Endothelial cell of umbilical vein (primary cell): ENCODE measurements at regions not wholly inside any gene's neighbourhood (a gene's known extent, or its start where the extent isn't known, plus 50 kb on each side); places are given as distances from the start of the nearest gene placed in this dataset.

Source experiments
- BruUV-seq: library from RNA; stranded (reverse); fragments of 400-500 nt; replicated peaks from 2 replicates; lab custom pipeline; 2021; lab: Mats Ljungman, UMichigan
- CTCF ChIA-PET: fragments of 300-600, 350-600 bp; sonication (Branson Sonifier 250); formaldehyde crosslinking; loops from one replicate; lab custom pipeline; 2021; ENCODE audit warnings: antibody characterized with exemption, inconsistent platforms; lab: Charles Lee
- POLR2A ChIA-PET: fragments of 300-600, 350-600 bp; sonication (Branson Sonifier 250); formaldehyde crosslinking; loops from one replicate; lab custom pipeline; 2021; ENCODE audit warnings: antibody characterized with exemption, inconsistent platforms; lab: Charles Lee
- DNase-seq: peaks from one replicate; pipeline ENCODE4 v3.0.0-alpha.2; 2011; ENCODE audit warnings: low read depth, low spot score
- FAIRE-seq: peaks from 2 replicates; lab custom pipeline; 2011; peaks lifted over from hg19 to GRCh38; lab: Jason Lieb, UNC
- H2AFZ ChIP-seq: 2 replicates; pipeline ENCODE4 v1.6.0; 2012; ENCODE audit warnings: low read depth, low read length, control low read depth, inconsistent platforms
- H3K27ac ChIP-seq: 2 replicates; pipeline ENCODE4 v1.5.1; 2011; ENCODE audit warnings: low read depth, mild to moderate bottlenecking, control low read depth, low read length, moderate library complexity; ENCODE audit not compliant: insufficient read depth
- H3K27me3 ChIP-seq, 2 experiments: 2 replicates each; pipeline versions ENCODE4 v1.6.0 to v1.6.1; 2011; ENCODE audit warnings: low read length in 2 of 2, mixed read lengths in 1 of 2; ENCODE audit not compliant: control insufficient read depth in 2 of 2, insufficient read depth in 2 of 2
- H3K36me3 ChIP-seq, 2 experiments: 2 replicates in 1 of 2; 3 replicates in 1 of 2; pipeline ENCODE4 v1.5.1; 2011; ENCODE audit warnings: low read length in 2 of 2, mild to moderate bottlenecking in 1 of 2, moderate library complexity in 1 of 2; ENCODE audit not compliant: control insufficient read depth in 2 of 2, insufficient read depth in 2 of 2; ENCODE audit errors: extremely low read depth in 1 of 2
- H3K4me1 ChIP-seq: 3 replicates; pipeline ENCODE4 v1.5.1; 2011; ENCODE audit warnings: mild to moderate bottlenecking, low read length; ENCODE audit not compliant: control insufficient read depth, insufficient read depth; ENCODE audit errors: extremely low read depth
- H3K4me2 ChIP-seq: 2 replicates; pipeline ENCODE4 v1.6.1; 2011; ENCODE audit warnings: low read length, control low read depth, mixed read lengths; ENCODE audit not compliant: insufficient read depth
- H3K4me3 ChIP-seq, 3 experiments: fragments of 200-600 bp in 1 of 3; sonication (generic), shearing (Covaris generic) in 1 of 3; replicated peaks in 1 of 3; 2 replicates each; pipeline ENCODE4 v1.5.1; 2011 to 2016; ENCODE audit warnings: control low read depth in 3 of 3, low read length in 3 of 3, mild to moderate bottlenecking in 2 of 3, inconsistent platforms in 1 of 3, low read depth in 1 of 3, moderate library complexity in 1 of 3; ENCODE audit not compliant: insufficient read depth in 1 of 3
- H3K79me2 ChIP-seq: 2 replicates; pipeline ENCODE4 v1.6.0; 2012; ENCODE audit warnings: low read length, inconsistent platforms; ENCODE audit not compliant: control insufficient read depth, insufficient read depth
- H3K9ac ChIP-seq: replicated peaks from 2 replicates; pipeline ENCODE3; 2011; ENCODE audit warnings: low read length, control low read depth; ENCODE audit not compliant: insufficient read depth; ENCODE audit errors: extremely low read depth
- H3K9me1 ChIP-seq: replicated peaks from 3 replicates; pipeline ENCODE4 v1.6.0; 2011; ENCODE audit warnings: mild to moderate bottlenecking, low read length; ENCODE audit not compliant: control insufficient read depth, insufficient read depth; ENCODE audit errors: extremely low read depth
- H3K9me3 ChIP-seq: replicated peaks from 2 replicates; pipeline ENCODE4 v1.5.1; 2012; ENCODE audit warnings: low read length, inconsistent platforms; ENCODE audit not compliant: control insufficient read depth, insufficient read depth
- H4K20me1 ChIP-seq: replicated peaks from 2 replicates; pipeline ENCODE3; 2011; ENCODE audit warnings: mild to moderate bottlenecking, low read length; ENCODE audit not compliant: control insufficient read depth, insufficient read depth; ENCODE audit errors: extremely low read depth
- CTCF ChIP-seq, 2 donors: IDR thresholded peaks; 1 replicate in 1 of 2; 2 replicates in 1 of 2; pipeline ENCODE4 v1.5.1; 2011; ENCODE audit warnings: low read length in 2 of 2, mild to moderate bottlenecking in 2 of 2, moderate library complexity in 2 of 2, control low read depth in 1 of 2, inconsistent platforms in 1 of 2, low read depth in 1 of 2; ENCODE audit not compliant: insufficient read depth in 1 of 2; ENCODE audit errors: extremely low read depth in 1 of 2
- EZH2 ChIP-seq: IDR thresholded peaks from 2 replicates; pipeline ENCODE4 v1.6.1; 2012; ENCODE audit warnings: borderline replicate concordance, low read depth, mild to moderate bottlenecking, moderate library complexity, low read length, inconsistent platforms; ENCODE audit not compliant: severe bottlenecking
- FOS ChIP-seq: IDR thresholded peaks from 2 replicates; pipeline ENCODE4 v1.6.1; 2011; ENCODE audit warnings: mild to moderate bottlenecking, low read length, moderate library complexity, borderline replicate concordance; ENCODE audit not compliant: insufficient read depth
- GATA2 ChIP-seq: IDR thresholded peaks from 2 replicates; pipeline ENCODE4 v1.7.0; 2011; ENCODE audit warnings: low read depth, mild to moderate bottlenecking, moderate library complexity, mixed read lengths, low read length; ENCODE audit not compliant: insufficient read length, insufficient read depth
- JUN ChIP-seq: IDR thresholded peaks from 2 replicates; pipeline ENCODE4 v1.6.1; 2011; ENCODE audit warnings: borderline replicate concordance, low read depth; ENCODE audit not compliant: insufficient read length, insufficient read depth
- MAX ChIP-seq: IDR thresholded peaks from 2 replicates; pipeline ENCODE4 v1.6.1; 2011; ENCODE audit not compliant: insufficient read depth, insufficient read length
- MYC ChIP-seq: IDR thresholded peaks from one replicate; pipeline ENCODE4 v1.6.1; 2011; ENCODE audit warnings: mild to moderate bottlenecking, low read depth, low read length
- POLR2A ChIP-seq: IDR thresholded peaks from 2 replicates; pipeline ENCODE4 v1.6.1; 2012; ENCODE audit warnings: low read depth, mild to moderate bottlenecking, control low read depth, low read length
- dilution Hi-C: fragments of 300-500 bp; cut with MboI; formaldehyde crosslinking; loops from one replicate; pipeline ENCODE4 v1.15.0; 2019; ENCODE audit warnings: low sequenced_read_pairs; ENCODE audit not compliant: extremely low pct_ligation_motif_present
- intact Hi-C: fragments of 100-400 bp; cut with micrococcal nuclease; formaldehyde crosslinking; loops from one replicate; pipeline ENCODE4 v1.10.0; 2022

GRCh38 chr15:35784745-35785144 lies 238.8 kb upstream of the DPH6 start:
- ChIA-PET POLR2A (no interaction called here), CTCF (no interaction called here)
- Histone ChIP-seq H3K36me3 (no peaks in the 10 kb centered on the region), H3K4me1 (no peaks in the 10 kb centered on the region), H3K9ac (no peak overlapping the region), H3K4me2 (no peak overlapping the region), H4K20me1 (no peaks in the 10 kb centered on the region), H3K79me2 (no peaks in the 10 kb centered on the region), H3K27me3 (no peaks in the 10 kb centered on the region), H3K9me1 (no peaks in the 10 kb centered on the region), H3K27ac (no peak overlapping the region), H3K9me3 (no peaks in the 10 kb centered on the region), H3K4me3 (no peak overlapping the region), H2AFZ (no peak overlapping the region)
- intact Hi-C loops (no loop called here), dilution Hi-C loops (no loop called here)
- TF ChIP-seq MAX = no peak
- TF ChIP-seq JUN = no peak
- TF ChIP-seq MYC = no peak
- TF ChIP-seq CTCF (IDR thresholded peaks at IDR 0.05; ENCODE audit: extremely low read depth in 1 of 2, insufficient read depth in 1 of 2, low read depth in 1 of 2, low read length in 2 of 2) = no peak
- no peak for TF ChIP-seq POLR2A
- no peak for TF ChIP-seq FOS
- TF ChIP-seq EZH2 = no peak
- TF ChIP-seq GATA2 = no peak
- BruUV-seq = no TSS peak
- no peak for DNase-seq
- FAIRE-seq = no peak
